SK-N-MC (cell line): ENCODE measurements at regions not wholly inside any gene's neighbourhood (a gene's known extent, or its start where the extent isn't known, plus 50 kb on each side); places are given as distances from the start of the nearest gene placed in this dataset.

Source experiments
- EZH2 ChIP-seq: fragments of 200-600 bp; sonication (generic); IDR thresholded peaks from one replicate; pipeline ENCODE4 v1.6.1; 2017; ENCODE audit warnings: antibody characterized with exemption
- FOXP2 ChIP-seq: optimal IDR thresholded peaks from 2 replicates; pipeline ENCODE3; 2011; ENCODE audit warnings: mild to moderate bottlenecking, moderate library complexity; ENCODE audit not compliant: insufficient read depth; ENCODE audit errors: extremely low read length, control extremely low read depth
- POLR2AphosphoS5 ChIP-seq: IDR thresholded peaks from 2 replicates; pipeline ENCODE4 v1.6.1; 2012; ENCODE audit warnings: mild to moderate bottlenecking, low read depth, low read length, borderline replicate concordance

DNA sequence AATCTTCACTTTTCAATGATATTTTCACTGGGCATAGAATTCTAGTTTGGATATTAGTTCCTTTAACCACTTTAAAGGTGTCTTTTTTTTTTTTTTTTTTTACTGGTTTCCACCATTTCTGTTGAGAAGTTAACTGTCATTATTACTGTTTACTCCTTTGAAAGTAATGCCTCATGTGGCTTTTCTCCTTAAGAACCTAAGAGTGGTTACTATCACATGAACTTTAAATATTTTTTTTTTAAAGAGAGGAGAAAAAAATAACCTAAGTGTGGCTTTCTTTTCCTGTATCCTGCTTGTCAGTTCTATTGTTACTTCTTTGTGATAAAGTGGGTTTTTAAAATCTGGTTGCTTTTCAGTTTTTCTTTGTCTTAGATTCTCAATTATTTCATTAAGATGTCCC lies 229.5 kb downstream of the CDH26 start:
- no peak for TF ChIP-seq POLR2AphosphoS5
- TF ChIP-seq EZH2, result no peak
- TF ChIP-seq FOXP2, result no peak
